HCT116 (cell line): ENCODE measurements at regions not wholly inside any gene's neighbourhood (a gene's known extent, or its start where the extent isn't known, plus 50 kb on each side); places are given as distances from the start of the nearest gene placed in this dataset.

Experiments
- ATAC-seq: fragments of 200-7000 bp; cut with Tn5 transposase; 2 replicates; pipeline ENCODE4 v1.9.1; 2020; ENCODE audit warnings: mild to moderate bottlenecking, moderate library complexity
- BruUV-seq: library from RNA; stranded (reverse); fragments of 400-500 nt; replicated peaks from 2 replicates; lab custom pipeline; 2021; lab: Mats Ljungman, UMichigan
- CTCF ChIA-PET: fragments of 300-600 bp; sonication (Branson Sonifier 250); formaldehyde crosslinking; loops from one replicate; lab custom pipeline; 2021; ENCODE audit warnings: antibody characterized with exemption; lab: Charles Lee
- POLR2A ChIA-PET: fragments of 300-600, 350-600 bp; sonication (Branson Sonifier 250); formaldehyde crosslinking; loops from one replicate; lab custom pipeline; 2021; ENCODE audit warnings: antibody characterized with exemption; lab: Charles Lee
- RAD21 ChIA-PET, 2 experiments: fragments of 300-600 bp; sonication (Branson Sonifier 250); formaldehyde crosslinking; loops; one replicate each; lab custom pipeline; 2023; ENCODE audit warnings: low total read pairs in 2 of 2; ENCODE audit not compliant: uncharacterized antibody in 2 of 2, unreplicated experiment in 2 of 2, low non-redundant PET in 1 of 2; lab: Charles Lee
- DNase-seq: peaks from one replicate; pipeline ENCODE4 v3.0.0-alpha.2; 2010; ENCODE audit warnings: low read depth, low spot score
- H2AFZ ChIP-seq: fragments of 200-600 bp; shearing (Covaris generic), sonication (generic); 2 replicates; pipeline ENCODE4 v1.6.1; 2017; ENCODE audit warnings: low read depth, mixed run types, mixed read lengths, antibody characterized with exemption, low read length; ENCODE audit not compliant: poor library complexity, severe bottlenecking
- H3K27ac ChIP-seq: 2 replicates; pipeline ENCODE4 v1.5.1; 2012; ENCODE audit warnings: low read depth, low read length
- H3K27me3 ChIP-seq: fragments of 200-600 bp; sonication (generic); 2 replicates; pipeline ENCODE4 v1.6.1; 2016; ENCODE audit warnings: mixed run types, low read length, mixed read lengths; ENCODE audit not compliant: insufficient read depth
- H3K36me3 ChIP-seq, 2 experiments: fragments of 200-500 bp in 1 of 2; fragments of 200-600 bp in 1 of 2; sonication (Bioruptor generic) in 1 of 2; sonication (generic) in 1 of 2; 2 replicates each; pipeline versions ENCODE4 v1.5.1 to v1.6.1; 2014 to 2016; ENCODE audit warnings: low read length in 2 of 2, inconsistent platforms in 1 of 2, mixed read lengths in 1 of 2, mixed run types in 1 of 2; ENCODE audit not compliant: insufficient read depth in 2 of 2, control insufficient read depth in 1 of 2
- H3K4me1 ChIP-seq, 2 experiments: fragments of 200-600 bp in 1 of 2; sonication (generic) in 1 of 2; 2 replicates each; pipeline versions ENCODE4 v1.5.1 to v1.6.1; 2012 to 2017; ENCODE audit warnings: low read length in 2 of 2, inconsistent platforms in 1 of 2, mild to moderate bottlenecking in 1 of 2, mixed read lengths in 1 of 2, mixed run types in 1 of 2, moderate library complexity in 1 of 2; ENCODE audit not compliant: insufficient read depth in 2 of 2, control insufficient read depth in 1 of 2
- H3K4me2 ChIP-seq: fragments of 200-600 bp; sonication (generic); 2 replicates; pipeline ENCODE4 v1.6.1; 2017; ENCODE audit warnings: mixed run types, low read length, mixed read lengths
- H3K4me3 ChIP-seq, 2 experiments: fragments of 200-600 bp in 1 of 2; sonication (generic) in 1 of 2; replicated peaks in 1 of 2; 2 replicates each; pipeline ENCODE4 v1.5.1; 2011 to 2016; ENCODE audit warnings: low read length in 2 of 2, control low read depth in 1 of 2, low read depth in 1 of 2, mild to moderate bottlenecking in 1 of 2, mixed read lengths in 1 of 2, mixed run types in 1 of 2
- H3K79me2 ChIP-seq: fragments of 200-600 bp; sonication (generic); 2 replicates; pipeline ENCODE4 v1.6.1; 2017; ENCODE audit warnings: mild to moderate bottlenecking, mixed run types, low read length, moderate library complexity, mixed read lengths; ENCODE audit not compliant: insufficient read depth
- H3K9ac ChIP-seq: fragments of 200-600 bp; sonication (generic); 2 replicates; pipeline ENCODE4 v1.6.1; 2016; ENCODE audit warnings: low read length, mixed read lengths
- H3K9me2 ChIP-seq: fragments of 200-600 bp; sonication (generic), shearing (Covaris generic); 2 replicates; pipeline ENCODE4 v1.6.1; 2017; ENCODE audit warnings: mixed run types, mild to moderate bottlenecking, moderate library complexity; ENCODE audit not compliant: insufficient read depth
- H3K9me3 ChIP-seq, 2 experiments: fragments of 200-500 bp in 1 of 2; fragments of 200-600 bp in 1 of 2; sonication (Bioruptor generic) in 1 of 2; sonication (generic) in 1 of 2; 2 replicates each; pipeline ENCODE4 v1.6.1; 2014 to 2017; ENCODE audit warnings: low read length in 2 of 2, mixed read lengths in 2 of 2, inconsistent platforms in 1 of 2, low read depth in 1 of 2, mild to moderate bottlenecking in 1 of 2, mixed run types in 1 of 2, moderate library complexity in 1 of 2; ENCODE audit not compliant: control insufficient read depth in 1 of 2, insufficient read depth in 1 of 2
- H4K20me1 ChIP-seq: fragments of 200-600 bp; sonication (generic), shearing (Covaris generic); 2 replicates; pipeline ENCODE4 v1.6.1; 2017; ENCODE audit warnings: mixed run types, mild to moderate bottlenecking, moderate library complexity; ENCODE audit not compliant: insufficient read depth
- CEBPB ChIP-seq: IDR thresholded peaks from 2 replicates; pipeline ENCODE4 v1.6.1; 2012; ENCODE audit warnings: low read depth
- CTCF ChIP-seq, 3 experiments: fragments of 200-600 bp in 1 of 3; sonication (generic) in 1 of 3; IDR thresholded peaks in 2 of 3; conservative IDR thresholded peaks in 1 of 3; 2 replicates each; pipeline ENCODE4 v1.5.1; 2012 to 2017; ENCODE audit warnings: low read depth in 2 of 3, low read length in 2 of 3, antibody characterized with exemption in 1 of 3, borderline replicate concordance in 1 of 3, control low read depth in 1 of 3, mild to moderate bottlenecking in 1 of 3, mixed read lengths in 1 of 3, mixed run types in 1 of 3, moderate library complexity in 1 of 3; ENCODE audit not compliant: insufficient read depth in 1 of 3
- POLR2AphosphoS5 ChIP-seq: IDR thresholded peaks from 2 replicates; pipeline ENCODE4 v1.6.1; 2011; ENCODE audit warnings: mild to moderate bottlenecking, low read depth, low read length, moderate library complexity
- YY1 ChIP-seq: IDR thresholded peaks from 2 replicates; pipeline ENCODE4 v1.6.1; 2011; ENCODE audit warnings: low read length, low read depth, moderate library complexity, mild to moderate bottlenecking; ENCODE audit not compliant: insufficient replicate concordance; ENCODE audit errors: extremely low read depth
- ZBTB33 ChIP-seq: IDR thresholded peaks from 2 replicates; pipeline ENCODE4 v1.6.1; 2011; ENCODE audit warnings: mild to moderate bottlenecking, low read length, moderate library complexity; ENCODE audit not compliant: insufficient replicate concordance; ENCODE audit errors: extremely low read depth
- intact Hi-C: fragments of 100-400 bp; cut with micrococcal nuclease; formaldehyde crosslinking; loops from 2 replicates; pipeline ENCODE4 v1.10.0; 2022

GRCh38 chr4:57331959-57332358, 221.8 kb upstream of the IGFBP7 start:
- H3K36me3 ChIP-seq, result no peaks in the 10 kb centered on the region
- no peaks in the 10 kb centered on the region for H3K9me3 ChIP-seq
- no peaks in the 10 kb centered on the region for H3K79me2 ChIP-seq
- no peak overlapping the region for H3K9ac ChIP-seq
- no peaks in the 10 kb centered on the region for H3K9me2 ChIP-seq
- RAD21 ChIA-PET, result no interaction called here
- H4K20me1 ChIP-seq, result no peaks in the 10 kb centered on the region
- no peak overlapping the region for H3K4me3 ChIP-seq
- no TSS peak for BruUV-seq
- H3K4me1 ChIP-seq, result no peaks in the 10 kb centered on the region
- POLR2A ChIA-PET, result no interaction called here
- H3K4me2 ChIP-seq, result no peak overlapping the region
- no peak for ATAC-seq
- TF ChIP-seq ZBTB33 (no peak), CEBPB (no peak), YY1 (no peak), POLR2AphosphoS5 (no peak), CTCF (IDR thresholded peaks at IDR 0.05 in 2 of 3, conservative IDR thresholded peaks at IDR 0.05 in 1 of 3; ENCODE audit: borderline replicate concordance in 1 of 3, insufficient read depth in 1 of 3, low read depth in 2 of 3, low read length in 2 of 3) (no peak)
- H3K27me3 ChIP-seq, result no peaks in the 10 kb centered on the region
- no peak for DNase-seq
- no peak overlapping the region for H2AFZ ChIP-seq
- CTCF ChIA-PET, result no interaction called here
- intact Hi-C loops, result no loop called here
- H3K27ac ChIP-seq, result no peak overlapping the region
